Stimulated activated CD4-positive, alpha-beta T cell treated with anti-CD3 and anti-CD28 coated beads, Interleukin-4, amount 100 ng/mL, for 24 hours (primary cell): ENCODE measurements at regions not wholly inside any gene's neighbourhood (a gene's known extent, or its start where the extent isn't known, plus 50 kb on each side); places are given as distances from the start of the nearest gene placed in this dataset.

Experiments
- DNase-seq: peaks from one replicate; pipeline ENCODE4 v3.0.0-alpha.2; 2020

GRCh38 chr1:186550832-186551231, 89.9 kb upstream of the PDC start:
- DNase-seq: no peak

- no peak for DNase-seq
Measured at GRCh38 chr1:186541003-186541402, 80.1 kb upstream of the PDC start.

GRCh38 chr1:186540521-186540920, 79.6 kb upstream of the PDC start:
- no peak for DNase-seq

- no peak for DNase-seq
Measured at GRCh38 chr1:186536273-186536890, 75.5 kb upstream of the PDC start.

- DNase-seq: no peak
Measured at GRCh38 chr1:186535388-186536133, 74.6 kb upstream of the PDC start.

GRCh38 chr1:186534401-186534800, 73.5 kb upstream of the PDC start:
- no peak for DNase-seq

- no peak for DNase-seq
Measured at GRCh38 chr1:186532466-186532865, 71.6 kb upstream of the PDC start.

- DNase-seq: no peak
Measured at GRCh38 chr1:186531561-186532165, 70.7 kb upstream of the PDC start.

- no peak for DNase-seq
Measured at GRCh38 chr1:186530109-186530508, 69.2 kb upstream of the PDC start.

GRCh38 chr1:186519982-186520381, 59.1 kb upstream of the PDC start:
- DNase-seq: no peak

- no peak for DNase-seq
Measured at GRCh38 chr1:186518822-186519381, 58.0 kb upstream of the PDC start.

GRCh38 chr1:186518395-186518794, 57.5 kb upstream of the PDC start:
- DNase-seq: no peak

- DNase-seq: no peak
Measured at GRCh38 chr1:186514367-186514766, 53.5 kb upstream of the PDC start.

GRCh38 chr1:186513526-186513925, 52.6 kb upstream of the PDC start:
- no peak for DNase-seq

GRCh38 chr1:186512698-186513457, 52.0 kb upstream of the PDC start:
- DNase-seq: no peak

GRCh38 chr1:186511761-186512637, 51.1 kb upstream of the PDC start:
- no peak for DNase-seq
